ENCODE measurements at regions not wholly inside any gene's neighbourhood (a gene's known extent, or its start where the extent isn't known, plus 50 kb on each side); places are given as distances from the start of the nearest gene placed in this dataset.
"Not testable (repeated sequence)": the region's sequence is repeated elsewhere in the genome, so short reads cannot be mapped to it uniquely, and the experiment has no call there.

DNA sequence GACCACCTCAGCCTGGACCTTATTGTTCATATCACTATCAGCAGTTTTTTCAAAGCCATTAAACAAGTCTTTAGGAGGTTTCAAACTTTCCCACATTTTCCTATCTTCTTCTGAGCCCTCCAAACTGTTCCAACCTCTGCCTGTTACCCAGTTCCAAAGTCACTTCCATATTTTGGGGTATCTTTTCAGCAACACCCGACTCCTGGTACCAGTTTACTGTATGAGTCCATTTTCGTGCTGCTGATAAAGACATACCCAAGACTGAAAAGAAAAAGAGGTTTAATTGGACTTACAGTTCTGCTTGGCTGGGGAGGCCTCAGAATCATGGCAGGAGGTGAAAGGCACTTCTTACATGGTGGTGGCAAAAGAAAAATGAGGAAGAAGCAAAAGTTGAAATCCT lies 195.9 kb upstream of the NR3C2 start:
- H3K79me1 ChIP-seq (ENCODE audit: low read depth, low read length); H3K27me3 ChIP-seq (replicated peaks in 1 of 4; ENCODE audit: control insufficient read depth in 3 of 4, extremely low read depth in 1 of 4, insufficient read depth in 3 of 4, low read length in 3 of 4); H3K27ac ChIP-seq (ENCODE audit: low read depth, low read length); H2BK20ac ChIP-seq (ENCODE audit: low read length); H3K4me3 ChIP-seq (ENCODE audit: extremely low read depth in 1 of 4, insufficient read depth in 2 of 4, low read depth in 3 of 4, low read length in 4 of 4); H4K5ac ChIP-seq (ENCODE audit: insufficient read length, low read depth, low read length); H2BK5ac ChIP-seq (ENCODE audit: low read depth, low read length); H3K79me2 ChIP-seq (ENCODE audit: control insufficient read depth in 1 of 2, insufficient read depth in 2 of 2, low read length in 2 of 2); H3K56ac ChIP-seq (replicated peaks; ENCODE audit: insufficient read length, low read depth, low read length); H3K14ac ChIP-seq (ENCODE audit: insufficient read length); CTCF ChIA-PET (ENCODE audit: partially characterized antibody); H3K4ac ChIP-seq (replicated peaks; ENCODE audit: insufficient read length, low read depth, low read length); H4K8ac ChIP-seq (ENCODE audit: extremely low read depth, insufficient read depth, low read length); H2BK15ac ChIP-seq (ENCODE audit: low read length); H2BK12ac ChIP-seq (ENCODE audit: low read depth, low read length); H4K20me1 ChIP-seq (replicated peaks in 1 of 2; ENCODE audit: control insufficient read depth in 1 of 2, insufficient read depth in 2 of 2, low read length in 2 of 2); H3K36me3 ChIP-seq (ENCODE audit: control insufficient read depth in 2 of 4, insufficient read depth in 4 of 4, low read length in 3 of 4); H2AFZ ChIP-seq (ENCODE audit: low read length); H3K23ac ChIP-seq (ENCODE audit: insufficient read length); H2AK5ac ChIP-seq (ENCODE audit: low read depth, low read length); H3K23me2 ChIP-seq (ENCODE audit: low read depth, low read length); DNase-seq (ENCODE audit: low read depth in 1 of 2, low spot score in 2 of 2); H3K4me1 ChIP-seq (replicated peaks in 1 of 4; ENCODE audit: control insufficient read depth in 3 of 4, insufficient read depth in 4 of 4, low read length in 3 of 4); FAIRE-seq; H3K4me2 ChIP-seq (ENCODE audit: insufficient read depth in 1 of 2, low read depth in 2 of 2, low read length in 2 of 2); H2BK120ac ChIP-seq (replicated peaks; ENCODE audit: low read depth, low read length); H3K18ac ChIP-seq (ENCODE audit: extremely low read depth, low read length); H4K91ac ChIP-seq (replicated peaks; ENCODE audit: insufficient read length, low read length); POLR2A ChIA-PET (ENCODE audit: partially characterized antibody); H3K9ac ChIP-seq (replicated peaks in 1 of 4; ENCODE audit: extremely low read depth in 1 of 4, low read depth in 3 of 4, low read length in 3 of 4): not testable (repeated sequence)
- peaks cover 18 to 21% of the 10 kb centered on the region in 2 experiments for H3K9me3 ChIP-seq (ENCODE audit: insufficient read depth in 2 of 2, low read depth in 1 of 2, low read length in 1 of 2)
- WGBS, 2 experiments (ENCODE audit: extremely low coverage in 1 of 2, insufficient coverage in 1 of 2, insufficient read length in 1 of 2, insufficient replicate concordance in 2 of 2, low coverage in 1 of 2, low lambda C conversion rate in 2 of 2, missing lambda C conversion rate in 1 of 2): 71% methylated on average over 2 of the region's 2 CpGs; no CpG with 5 or more reads in 1 of the 2 experiments

DNA sequence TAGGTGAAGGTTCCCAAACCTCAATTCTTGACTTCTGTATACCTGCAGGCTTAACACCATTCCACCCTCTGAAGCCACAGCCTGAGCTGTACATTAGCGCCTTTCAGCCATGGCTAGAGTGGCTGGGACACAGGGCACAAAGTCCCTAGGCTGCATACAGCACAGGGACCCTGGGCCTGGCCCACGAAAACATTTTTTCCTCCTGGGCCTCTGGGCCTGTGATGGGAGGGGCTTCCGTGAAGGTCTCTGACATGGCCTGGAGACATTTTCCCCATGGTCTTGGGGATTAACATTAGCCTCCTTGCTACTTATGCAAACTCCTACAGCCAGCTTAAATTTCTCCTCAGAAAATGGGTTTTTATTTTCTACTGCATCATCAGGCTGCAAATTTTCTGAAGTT lies 195.2 kb upstream of the NR3C2 start:
- H2BK20ac ChIP-seq (ENCODE audit: low read length); H4K5ac ChIP-seq (ENCODE audit: insufficient read length, low read depth, low read length); H3K18ac ChIP-seq (ENCODE audit: extremely low read depth, low read length); POLR2A ChIA-PET (ENCODE audit: partially characterized antibody); FAIRE-seq; H2BK5ac ChIP-seq (ENCODE audit: low read depth, low read length); H3K4me1 ChIP-seq (replicated peaks in 1 of 4; ENCODE audit: control insufficient read depth in 3 of 4, insufficient read depth in 4 of 4, low read length in 3 of 4); H2BK12ac ChIP-seq (ENCODE audit: low read depth, low read length); H3K4me2 ChIP-seq (ENCODE audit: insufficient read depth in 1 of 2, low read depth in 2 of 2, low read length in 2 of 2); H3K79me2 ChIP-seq (ENCODE audit: control insufficient read depth in 1 of 2, insufficient read depth in 2 of 2, low read length in 2 of 2); H3K23ac ChIP-seq (ENCODE audit: insufficient read length); H2AK5ac ChIP-seq (ENCODE audit: low read depth, low read length); H2BK120ac ChIP-seq (replicated peaks; ENCODE audit: low read depth, low read length); H3K23me2 ChIP-seq (ENCODE audit: low read depth, low read length); H3K36me3 ChIP-seq (ENCODE audit: control insufficient read depth in 2 of 4, insufficient read depth in 4 of 4, low read length in 3 of 4); H3K79me1 ChIP-seq (ENCODE audit: low read depth, low read length); H3K56ac ChIP-seq (replicated peaks; ENCODE audit: insufficient read length, low read depth, low read length); H4K20me1 ChIP-seq (replicated peaks in 1 of 2; ENCODE audit: control insufficient read depth in 1 of 2, insufficient read depth in 2 of 2, low read length in 2 of 2); H3K4ac ChIP-seq (replicated peaks; ENCODE audit: insufficient read length, low read depth, low read length); H3K4me3 ChIP-seq (ENCODE audit: extremely low read depth in 1 of 4, insufficient read depth in 2 of 4, low read depth in 3 of 4, low read length in 4 of 4); H3K27me3 ChIP-seq (replicated peaks in 1 of 4; ENCODE audit: control insufficient read depth in 3 of 4, extremely low read depth in 1 of 4, insufficient read depth in 3 of 4, low read length in 3 of 4); H3K14ac ChIP-seq (ENCODE audit: insufficient read length); H2AFZ ChIP-seq (ENCODE audit: low read length); H4K91ac ChIP-seq (replicated peaks; ENCODE audit: insufficient read length, low read length); H2BK15ac ChIP-seq (ENCODE audit: low read length); H3K27ac ChIP-seq (ENCODE audit: low read depth, low read length); H4K8ac ChIP-seq (ENCODE audit: extremely low read depth, insufficient read depth, low read length); H3K9ac ChIP-seq (replicated peaks in 1 of 4; ENCODE audit: extremely low read depth in 1 of 4, low read depth in 3 of 4, low read length in 3 of 4); DNase-seq (ENCODE audit: low read depth in 1 of 2, low spot score in 2 of 2): not testable (repeated sequence)
- CTCF ChIA-PET (ENCODE audit: partially characterized antibody): interaction anchor here (0.6 kb wide), 1 partner anchor 89 kb away, joined by 3 read pairs; no protein-coding TSS in a partner anchor
- peaks cover 18 to 21% of the 10 kb centered on the region in 2 experiments for H3K9me3 ChIP-seq (ENCODE audit: insufficient read depth in 2 of 2, low read depth in 1 of 2, low read length in 1 of 2)
- 97% methylated on average over 3 of the region's 3 CpGs; no CpG with 5 or more reads in 1 of the 2 experiments for WGBS, 2 experiments (ENCODE audit: extremely low coverage in 1 of 2, insufficient coverage in 1 of 2, insufficient read length in 1 of 2, insufficient replicate concordance in 2 of 2, low coverage in 1 of 2, low lambda C conversion rate in 2 of 2, missing lambda C conversion rate in 1 of 2)

All from H1 (cell line).